HG03378 (cell line): ENCODE measurements at regions not wholly inside any gene's neighbourhood (a gene's known extent, or its start where the extent isn't known, plus 50 kb on each side); places are given as distances from the start of the nearest gene placed in this dataset.

Source experiments
- ATAC-seq: cut with Tn5 transposase; IDR thresholded peaks from one replicate; pipeline ENCODE4 v1.9.1; 2021; ENCODE audit warnings: mild to moderate bottlenecking, moderate library complexity; ENCODE audit not compliant: unreplicated experiment

DNA sequence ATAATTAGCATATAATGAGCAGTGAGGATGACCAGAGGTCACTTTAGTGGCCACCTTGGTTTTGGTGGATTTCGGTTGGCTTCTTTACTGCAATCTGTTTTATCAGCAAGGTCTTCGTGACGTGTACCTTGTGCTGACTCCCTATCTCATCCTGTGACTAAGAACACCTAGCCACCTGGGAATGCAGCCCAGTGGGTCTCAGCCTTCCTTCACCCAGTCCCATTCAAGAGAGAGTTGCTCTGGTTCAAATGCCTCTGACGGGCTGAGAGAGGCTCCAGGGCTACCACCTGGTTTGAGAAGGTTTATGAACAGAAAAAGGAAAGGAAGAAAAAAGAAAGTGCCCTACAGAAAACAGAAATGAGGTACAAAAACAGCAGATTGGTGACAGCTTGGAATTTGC, 738.7 kb downstream of the SOCS6 start:
- no peak for ATAC-seq

DNA sequence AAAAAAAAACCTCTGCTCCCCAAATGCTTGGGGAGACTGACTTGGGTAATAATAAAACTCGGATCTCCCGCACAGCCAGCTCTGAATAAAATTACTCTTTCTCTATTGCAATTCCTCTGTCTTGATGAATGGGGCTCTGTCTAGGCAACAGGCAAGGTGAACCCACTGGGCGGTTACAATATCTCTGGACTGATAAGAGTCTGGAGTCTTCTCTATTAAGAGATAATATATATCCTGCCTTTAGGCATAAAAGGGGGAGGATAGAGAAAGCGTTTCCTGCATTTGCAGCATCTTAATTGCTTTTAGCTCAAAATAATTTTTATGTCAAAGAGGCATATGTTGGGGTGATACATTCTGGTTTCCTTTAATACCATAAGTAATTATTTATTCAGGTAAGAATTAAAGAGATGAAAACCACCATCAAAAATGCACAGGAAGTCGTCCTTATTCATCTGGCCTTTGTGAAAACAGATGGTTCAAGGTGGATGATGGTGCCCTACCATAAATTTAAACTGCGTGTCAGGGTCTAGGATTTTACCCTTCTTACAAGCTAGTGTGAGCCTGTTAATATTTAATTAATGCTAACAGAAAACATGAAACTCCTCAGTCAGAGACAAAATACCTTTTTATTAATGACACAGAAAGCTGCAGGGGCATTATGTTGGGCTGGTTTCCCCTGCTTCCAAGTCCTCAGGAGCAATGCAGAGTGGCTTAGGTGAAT, 736.8 kb downstream of the SOCS6 start:
- no peak for ATAC-seq

DNA sequence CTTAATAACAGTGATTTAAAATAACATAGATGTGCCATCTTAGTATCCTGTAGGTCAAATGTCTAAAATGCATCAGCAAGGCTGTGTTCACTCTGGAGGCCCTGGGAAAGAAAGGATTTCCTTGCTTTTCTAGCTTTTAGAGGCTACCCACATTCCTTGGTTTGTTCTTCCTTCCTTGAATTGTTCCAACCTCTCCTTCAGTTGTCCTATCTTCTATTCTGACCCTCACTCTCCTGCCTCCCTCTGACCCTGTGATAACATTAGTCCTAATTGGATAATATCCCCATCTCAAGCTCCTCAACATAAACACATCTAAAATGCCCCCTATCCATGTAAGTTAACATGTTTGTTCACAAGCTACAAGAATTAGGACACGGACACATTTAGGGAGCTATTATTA, 733.5 kb downstream of the SOCS6 start:
- ATAC-seq, result no peak

GRCh38 chr18:71021030-71021362, 732.2 kb downstream of the SOCS6 start:
- ATAC-seq, result no peak

GRCh38 chr18:71020342-71021029, 731.6 kb downstream of the SOCS6 start:
- ATAC-seq, result no peak

- ATAC-seq, result no peak
Observed at GRCh38 chr18:71018816-71019215, 730.0 kb downstream of the SOCS6 start.

- ATAC-seq, result no peak
Observed at GRCh38 chr18:71012789-71013188, 723.9 kb downstream of the SOCS6 start.

GRCh38 chr18:71011389-71011788, 722.5 kb downstream of the SOCS6 start:
- peak; percentile 77 for ATAC-seq

DNA sequence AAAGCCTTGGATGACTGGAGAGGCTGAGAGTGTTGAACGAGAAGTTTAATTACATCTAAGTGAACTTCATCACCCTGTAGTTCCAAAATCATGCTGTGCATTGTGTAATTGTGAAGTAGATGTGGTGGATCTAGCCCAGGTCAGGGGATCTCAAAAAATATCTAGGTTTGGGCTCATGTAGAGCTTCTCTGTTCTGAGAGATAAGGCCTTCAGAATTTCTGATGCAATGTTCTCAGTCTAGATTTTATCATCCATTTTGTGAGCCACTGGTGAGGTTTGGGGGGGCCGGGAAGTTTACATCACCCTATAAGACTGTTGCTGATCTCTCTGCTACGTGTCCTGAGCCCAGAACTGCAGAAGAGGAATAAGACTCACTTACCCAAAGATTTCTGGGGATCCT, 719.4 kb downstream of the SOCS6 start:
- no peak for ATAC-seq

- ATAC-seq, result no peak
Observed at GRCh38 chr18:71001597-71001996, 712.8 kb downstream of the SOCS6 start.

DNA sequence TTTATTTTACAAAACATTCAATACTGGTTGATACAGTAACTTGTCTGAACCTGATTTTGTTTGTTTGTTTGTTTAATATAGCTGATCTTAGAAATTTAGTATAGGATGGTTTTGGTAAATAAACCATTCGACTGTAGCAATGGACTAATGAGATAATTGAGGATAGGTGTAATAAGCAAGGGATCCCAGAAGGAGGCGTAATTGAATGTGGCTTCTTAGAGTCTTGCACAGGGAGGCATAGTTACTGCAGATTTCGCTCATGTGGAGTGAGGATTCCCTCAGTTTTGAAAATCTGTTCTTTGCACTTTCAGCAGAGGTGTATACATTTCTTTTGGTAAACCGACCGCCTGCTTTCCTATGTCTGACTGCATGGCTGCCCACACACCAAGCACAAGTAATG, 709.6 kb downstream of the SOCS6 start:
- no peak for ATAC-seq

DNA sequence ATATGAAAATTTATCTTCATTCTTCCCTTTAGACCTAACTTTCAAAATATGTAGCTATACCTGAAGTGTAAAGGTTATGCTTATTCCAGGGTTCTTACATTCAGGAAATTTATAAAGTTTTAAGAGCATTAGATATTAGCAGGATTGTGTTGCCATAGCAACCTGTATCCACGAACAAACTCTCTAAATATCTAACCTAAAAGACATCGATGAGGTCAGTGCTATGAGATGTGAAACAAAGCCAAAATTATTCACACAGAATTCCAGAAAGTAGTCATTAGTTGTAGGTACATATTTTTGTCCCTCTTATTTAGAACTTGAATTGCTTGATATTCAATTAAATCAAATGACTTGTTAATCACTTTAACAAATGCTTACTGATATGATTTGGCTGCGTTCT, 705.3 kb downstream of the SOCS6 start:
- no peak for ATAC-seq

DNA sequence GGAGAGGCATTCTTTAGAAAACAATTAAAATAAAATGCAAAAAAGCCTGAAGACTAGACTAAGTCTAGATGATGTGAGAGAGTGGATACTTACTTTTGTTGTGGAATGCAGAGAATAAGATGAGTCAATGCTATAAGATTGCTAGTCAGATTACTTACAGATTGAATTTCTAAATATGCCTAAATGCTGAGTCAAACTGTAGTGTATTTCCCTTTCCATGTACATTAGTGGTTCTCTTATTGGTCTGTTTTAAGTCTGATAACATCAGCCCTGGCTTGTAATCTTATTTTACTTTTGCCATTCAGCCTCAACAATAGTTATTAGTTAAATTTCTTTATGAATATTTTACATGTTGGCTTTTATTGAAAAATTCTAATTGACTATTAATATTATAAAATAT, 702.7 kb downstream of the SOCS6 start:
- no peak for ATAC-seq

DNA sequence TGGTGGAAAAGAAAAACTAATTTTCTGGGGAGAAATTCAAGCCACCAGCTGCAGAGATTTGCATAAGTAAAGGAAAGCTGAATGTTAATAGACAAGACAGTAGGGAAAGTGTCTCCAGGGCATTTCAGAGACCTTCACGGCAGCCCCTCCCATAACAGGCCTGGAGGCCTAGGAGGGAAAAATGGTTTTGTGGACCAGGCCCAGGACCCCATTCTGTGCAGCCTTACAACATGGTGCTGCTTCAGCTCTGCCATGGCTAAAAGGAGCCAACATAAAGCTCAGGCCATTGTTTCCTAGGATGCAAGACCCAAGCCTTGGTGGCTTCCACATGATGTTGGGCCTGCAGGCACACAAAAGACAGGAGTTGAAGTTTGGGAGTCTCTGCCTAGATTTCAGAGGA, 697.1 kb downstream of the SOCS6 start:
- no peak for ATAC-seq

- no peak for ATAC-seq
Observed at GRCh38 chr18:70982292-70982691, 693.4 kb downstream of the SOCS6 start.

- ATAC-seq, result no peak
Observed at GRCh38 chr18:70981400-70982140, 692.7 kb downstream of the SOCS6 start.

- ATAC-seq, result no peak
Observed at GRCh38 chr18:70973626-70974025, 684.8 kb downstream of the SOCS6 start.

GRCh38 chr18:70966419-70966818, 677.6 kb downstream of the SOCS6 start:
- ATAC-seq, result no peak

DNA sequence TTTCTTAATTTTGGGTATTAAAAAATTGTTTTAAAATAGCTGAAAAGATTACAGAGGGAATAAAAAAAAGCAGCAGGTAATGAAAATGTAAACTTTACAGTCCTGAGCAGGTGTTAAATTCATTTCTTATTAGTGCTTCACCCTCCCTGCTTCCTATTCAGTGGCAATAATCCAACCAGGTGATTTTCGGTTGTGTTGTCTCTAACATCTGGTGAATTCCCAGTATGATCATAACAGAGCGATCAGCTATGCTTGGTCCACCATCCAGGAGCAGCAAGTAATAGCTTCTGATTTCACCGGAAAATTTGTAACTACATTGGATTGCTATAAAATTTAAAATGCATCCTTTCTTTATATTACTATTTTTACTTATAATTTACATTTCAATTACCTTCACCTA, 673.1 kb downstream of the SOCS6 start:
- ATAC-seq, result no peak

DNA sequence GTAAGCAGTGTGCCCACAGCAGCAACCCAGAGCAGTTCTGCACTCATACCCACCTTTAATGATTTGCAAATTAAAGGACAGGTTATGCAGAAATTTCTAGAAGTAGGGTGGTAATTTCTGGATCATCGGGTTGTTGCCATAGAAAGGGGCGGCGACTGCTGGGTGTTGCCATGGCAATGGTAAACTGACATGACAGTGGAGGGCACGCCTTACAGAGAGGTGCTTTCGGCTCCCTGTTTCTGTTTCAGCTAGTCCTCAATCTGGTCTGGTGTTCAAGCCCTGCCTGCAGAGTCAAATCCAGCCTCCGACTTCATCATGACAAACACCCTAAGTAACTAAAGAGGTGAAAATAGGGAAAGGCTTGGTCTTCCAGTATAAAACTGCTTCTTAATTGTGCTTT, 667.7 kb downstream of the SOCS6 start:
- no peak for ATAC-seq

DNA sequence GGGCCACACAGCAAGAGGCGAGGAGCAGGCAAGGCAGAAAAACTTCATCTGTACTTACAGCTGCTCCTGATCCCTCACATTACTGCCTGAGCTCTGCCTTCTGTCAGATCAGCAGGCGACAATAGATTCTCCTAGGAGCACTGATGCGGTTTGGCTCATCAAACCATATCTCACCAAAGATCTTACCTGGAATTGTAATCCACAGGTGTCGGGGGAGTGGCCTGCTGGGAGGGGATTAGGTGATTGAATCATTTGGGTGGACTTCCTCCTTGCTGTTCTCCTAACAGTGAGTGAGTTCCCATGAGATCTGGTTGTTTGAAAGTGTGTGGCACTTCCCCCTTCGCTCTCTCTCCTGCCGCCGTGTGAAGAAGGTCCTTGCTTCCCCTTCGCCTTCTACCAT, 647.3 kb downstream of the SOCS6 start:
- no peak for ATAC-seq
